ENCODE measurements at regions not wholly inside any gene's neighbourhood (a gene's known extent, or its start where the extent isn't known, plus 50 kb on each side); places are given as distances from the start of the nearest gene placed in this dataset.

DNA sequence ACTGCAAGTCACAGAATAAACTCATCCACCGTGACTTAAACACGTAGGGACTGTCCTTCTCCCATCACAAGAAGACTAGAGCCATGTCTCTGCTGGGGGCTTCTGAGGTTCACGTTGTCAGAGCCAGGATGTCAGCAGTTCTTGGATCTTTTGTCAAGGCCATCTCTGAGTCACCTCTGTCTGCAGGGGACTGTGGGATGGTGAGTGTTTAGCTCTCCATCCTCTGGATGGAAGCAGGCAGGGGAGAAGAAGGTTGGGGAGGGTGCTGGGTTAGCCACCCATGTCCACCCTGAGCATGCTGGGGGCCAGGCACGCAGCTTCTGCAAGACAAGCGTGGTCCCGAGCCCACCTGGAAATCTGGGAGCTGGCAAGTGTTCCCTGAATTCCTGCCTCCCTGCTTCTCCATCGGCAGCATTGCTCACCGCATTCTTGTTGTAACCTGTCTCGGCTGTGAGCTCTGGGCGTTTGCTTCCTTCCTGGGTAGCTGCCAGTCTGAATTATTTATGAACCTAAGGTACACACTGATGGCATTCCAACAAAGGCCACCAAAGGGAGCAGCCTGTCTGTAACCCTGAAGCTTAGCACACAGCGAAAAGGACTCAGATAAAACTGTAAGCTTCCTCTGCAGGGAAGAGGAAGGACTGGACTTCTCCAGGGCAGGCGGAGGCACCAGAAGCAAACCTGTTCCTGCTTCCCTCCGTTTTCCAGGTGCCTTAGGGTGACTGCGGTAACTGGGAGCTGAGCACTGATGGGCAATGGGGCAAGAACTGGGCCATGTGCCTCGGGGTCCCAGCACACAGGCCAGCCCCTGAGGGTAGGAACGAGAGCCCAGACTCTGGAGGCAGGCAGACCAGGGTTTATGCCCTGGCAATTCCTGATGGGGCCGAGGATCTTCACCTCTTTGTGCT lies 88.6 kb downstream of the RIPK4 start:
- peak in 1 of 4 experiments; percentile 34 for TF ChIP-seq CTCF (IDR thresholded peaks at IDR 0.05)
- no peak for TF ChIP-seq POLR2A (IDR thresholded peaks at IDR 0.05)
- peak; percentile 90 for TF ChIP-seq POLR2AphosphoS5 (IDR thresholded peaks at IDR 0.05)
